ENCODE measurements at regions not wholly inside any gene's neighbourhood (a gene's known extent, or its start where the extent isn't known, plus 50 kb on each side); places are given as distances from the start of the nearest gene placed in this dataset.

- TF ChIP-seq POLR2A (IDR thresholded peaks at IDR 0.05; ENCODE audit: low read depth, low read length) (no peak), POLR2AphosphoS5 (IDR thresholded peaks at IDR 0.05; ENCODE audit: low read depth, low read length) (no peak), TAF1 (IDR thresholded peaks at IDR 0.05; ENCODE audit: borderline replicate concordance, low read depth, low read length) (no peak)
Observed at GRCh38 chr21:43334214-43334958, 92.5 kb downstream of the SIK1 start.

Data from GM12892 (cell line).